SHP77 (cell line): ENCODE measurements at regions not wholly inside any gene's neighbourhood (a gene's known extent, or its start where the extent isn't known, plus 50 kb on each side); places are given as distances from the start of the nearest gene placed in this dataset.

Experiments
- DNase-seq, 2 experiments: peaks; one replicate each; lab custom pipeline; 2025; lab: John Stamatoyannopoulos, UW

- DNase-seq = no peak
These were observed 109.9 kb downstream of the AIPL1 start for GRCh38 chr17:6325051-6325450.

GRCh38 chr17:6323626-6324356, 111.1 kb downstream of the AIPL1 start:
- no peak for DNase-seq

GRCh38 chr17:6322316-6322715, 112.6 kb downstream of the AIPL1 start:
- no peak for DNase-seq

- DNase-seq = no peak
These were observed 120.6 kb downstream of the AIPL1 start for GRCh38 chr17:6314311-6314710.

- DNase-seq = no peak
These were observed 121.1 kb downstream of the AIPL1 start for GRCh38 chr17:6313835-6314234.

GRCh38 chr17:6306820-6307219, 128.1 kb downstream of the AIPL1 start:
- no peak for DNase-seq

GRCh38 chr17:6305613-6306360, 129.1 kb downstream of the AIPL1 start:
- DNase-seq = peak in 1 of 2 experiments; percentile 37

GRCh38 chr17:6304894-6305612, 129.9 kb downstream of the AIPL1 start:
- peak in 1 of 2 experiments; percentile 9 for DNase-seq

- DNase-seq = no peak
These were observed 131.3 kb downstream of the AIPL1 start for GRCh38 chr17:6303664-6304063.

- no peak for DNase-seq
These were observed 135.6 kb downstream of the AIPL1 start for GRCh38 chr17:6299275-6299674.

GRCh38 chr17:6297960-6298359, 137.0 kb downstream of the AIPL1 start:
- no peak for DNase-seq

- DNase-seq = no peak
These were observed 137.8 kb downstream of the AIPL1 start for GRCh38 chr17:6297119-6297518.

GRCh38 chr17:6290488-6291196, 144.3 kb downstream of the AIPL1 start:
- no peak for DNase-seq

GRCh38 chr17:6286233-6286632, 148.7 kb downstream of the AIPL1 start:
- no peak for DNase-seq

- DNase-seq = no peak
These were observed 149.4 kb downstream of the AIPL1 start for GRCh38 chr17:6285486-6285885.

- no peak for DNase-seq
These were observed 155.3 kb downstream of the AIPL1 start for GRCh38 chr17:6279659-6280058.

GRCh38 chr17:6278376-6278775, 156.5 kb downstream of the AIPL1 start:
- DNase-seq = no peak

- DNase-seq = no peak
These were observed 158.2 kb downstream of the AIPL1 start for GRCh38 chr17:6276711-6277110.

GRCh38 chr17:6274310-6274709, 160.6 kb downstream of the AIPL1 start:
- no peak for DNase-seq

- no peak for DNase-seq
These were observed 165.4 kb downstream of the AIPL1 start for GRCh38 chr17:6269478-6269877.

GRCh38 chr17:6261466-6261865, 173.5 kb downstream of the AIPL1 start:
- DNase-seq = no peak

- DNase-seq = no peak
These were observed 175.0 kb downstream of the AIPL1 start for GRCh38 chr17:6259899-6260298.
